ENCODE measurements at regions not wholly inside any gene's neighbourhood (a gene's known extent, or its start where the extent isn't known, plus 50 kb on each side); places are given as distances from the start of the nearest gene placed in this dataset.

GRCh38 chr22:48097723-48098122, 1335.3 kb downstream of the TBC1D22A start:
- no peak for DNase-seq (ENCODE audit: low read depth)

GRCh38 chr22:48096851-48097665, 1334.6 kb downstream of the TBC1D22A start:
- DNase-seq (ENCODE audit: low read depth): no peak

- no peak for DNase-seq (ENCODE audit: low read depth)
Measured at GRCh38 chr22:48096411-48096810, 1334.0 kb downstream of the TBC1D22A start.

GRCh38 chr22:48093981-48094380, 1331.5 kb downstream of the TBC1D22A start:
- no peak for DNase-seq (ENCODE audit: low read depth)

- DNase-seq (ENCODE audit: low read depth): no peak
Measured at GRCh38 chr22:48092866-48093265, 1330.4 kb downstream of the TBC1D22A start.

GRCh38 chr22:48091656-48092223, 1329.3 kb downstream of the TBC1D22A start:
- no peak for DNase-seq (ENCODE audit: low read depth)

- no peak for DNase-seq (ENCODE audit: low read depth)
Measured at GRCh38 chr22:48091060-48091650, 1328.7 kb downstream of the TBC1D22A start.

- no peak for DNase-seq (ENCODE audit: low read depth)
Measured at GRCh38 chr22:48090332-48090672, 1327.9 kb downstream of the TBC1D22A start.

GRCh38 chr22:48089601-48090331, 1327.3 kb downstream of the TBC1D22A start:
- DNase-seq (ENCODE audit: low read depth): no peak

- no peak for DNase-seq (ENCODE audit: low read depth)
Measured at GRCh38 chr22:48088926-48089536, 1326.6 kb downstream of the TBC1D22A start.

- no peak for DNase-seq (ENCODE audit: low read depth)
Measured at GRCh38 chr22:48088251-48088650, 1325.8 kb downstream of the TBC1D22A start.

GRCh38 chr22:48085901-48086645, 1323.6 kb downstream of the TBC1D22A start:
- DNase-seq (ENCODE audit: low read depth): no peak

- DNase-seq (ENCODE audit: low read depth): no peak
Measured at GRCh38 chr22:48084729-48085050, 1322.2 kb downstream of the TBC1D22A start.

GRCh38 chr22:48084041-48084728, 1321.7 kb downstream of the TBC1D22A start:
- DNase-seq (ENCODE audit: low read depth): no peak

- DNase-seq (ENCODE audit: low read depth): no peak
Measured at GRCh38 chr22:48083502-48083901, 1321.1 kb downstream of the TBC1D22A start.

GRCh38 chr22:48082284-48082683, 1319.8 kb downstream of the TBC1D22A start:
- DNase-seq (ENCODE audit: low read depth): no peak

GRCh38 chr22:48081281-48081680, 1318.8 kb downstream of the TBC1D22A start:
- DNase-seq (ENCODE audit: low read depth): no peak

- DNase-seq (ENCODE audit: low read depth): no peak
Measured at GRCh38 chr22:48080316-48081165, 1318.1 kb downstream of the TBC1D22A start.

- DNase-seq (ENCODE audit: low read depth): no peak
Measured at GRCh38 chr22:48079505-48080290, 1317.2 kb downstream of the TBC1D22A start.
